GM12878 (cell line): ENCODE measurements at regions not wholly inside any gene's neighbourhood (a gene's known extent, or its start where the extent isn't known, plus 50 kb on each side); places are given as distances from the start of the nearest gene placed in this dataset.
A peak's percentile ranks its signal among the peaks of the same experiment; 100 is the strongest.

Experiments
- ATAC-seq: fragments of 200-7000 bp; cut with Tn5 transposase; 3 replicates; pipeline ENCODE4 v1.9.1; 2020; ENCODE audit warnings: mild to moderate bottlenecking, moderate library complexity
- BruUV-seq: library from RNA; stranded (reverse); fragments of 400-500 nt; replicated peaks from 2 replicates; lab custom pipeline; 2021; lab: Mats Ljungman, UMichigan
- CTCF ChIA-PET: fragments of 300-600 bp; sonication (Branson Sonifier 250); formaldehyde crosslinking; extraction: SDS; loops from one replicate; lab custom pipeline; 2021; ENCODE audit warnings: inconsistent platforms; lab: Yijun Ruan, JAX
- POLR2A ChIA-PET: fragments of 350-600 bp; formaldehyde crosslinking; extraction: SDS; loops from one replicate; lab custom pipeline; 2021; ENCODE audit warnings: inconsistent platforms; lab: Charles Lee
- RAD21 ChIA-PET: fragments of 300-600 bp; sonication (Branson Sonifier 250); formaldehyde crosslinking; loops from one replicate; lab custom pipeline; 2023; ENCODE audit warnings: antibody characterized with exemption; ENCODE audit not compliant: unreplicated experiment; lab: Charles Lee
- SMC1A ChIA-PET: fragments of 300-600 bp; sonication (Branson Sonifier 250); formaldehyde crosslinking; loops from one replicate; lab custom pipeline; 2023; ENCODE audit not compliant: unreplicated experiment, uncharacterized antibody; lab: Charles Lee
- DNase-seq: peaks from one replicate; pipeline ENCODE4 v3.0.0-alpha.2; 2011; ENCODE audit warnings: low read depth, low spot score
- FAIRE-seq: peaks from 3 replicates; lab custom pipeline; 2011; peaks lifted over from hg19 to GRCh38; lab: Jason Lieb, UNC
- H2AFZ ChIP-seq: 2 replicates; pipeline ENCODE4 v1.6.0; 2011; ENCODE audit warnings: low read depth, low read length, control low read depth; ENCODE audit not compliant: control insufficient read depth
- H3K27ac ChIP-seq: 2 replicates; pipeline ENCODE4 v1.5.1; 2011; ENCODE audit warnings: control low read depth; ENCODE audit not compliant: control insufficient read depth, insufficient read depth
- H3K27me3 ChIP-seq, 2 experiments: replicated peaks in 1 of 2; 2 replicates each; pipeline versions ENCODE4 v1.6.0 to v1.6.1; 2011; ENCODE audit warnings: low read length in 1 of 2; ENCODE audit not compliant: control insufficient read depth in 2 of 2, insufficient read depth in 2 of 2
- H3K36me3 ChIP-seq, 2 experiments: 2 replicates each; pipeline ENCODE4 v1.5.1; 2011; ENCODE audit warnings: low read length in 1 of 2; ENCODE audit not compliant: control insufficient read depth in 2 of 2, insufficient read depth in 2 of 2
- H3K4me1 ChIP-seq: 2 replicates; pipeline ENCODE4 v1.6.1; 2011; ENCODE audit warnings: mild to moderate bottlenecking, low read length, moderate library complexity, mixed read lengths; ENCODE audit not compliant: control insufficient read depth, insufficient read depth
- H3K4me2 ChIP-seq: 2 replicates; pipeline ENCODE4 v1.6.0; 2011; ENCODE audit warnings: control low read depth; ENCODE audit not compliant: control insufficient read depth, insufficient read depth
- H3K4me3 ChIP-seq: fragments of 200-600 bp; sonication (generic); 2 replicates; pipeline ENCODE4 v1.5.1; 2016
- H3K79me2 ChIP-seq: 2 replicates; pipeline ENCODE4 v1.6.0; 2011; ENCODE audit warnings: low read length; ENCODE audit not compliant: control insufficient read depth, insufficient read depth
- H3K9ac ChIP-seq: 2 replicates; pipeline ENCODE4 v1.8.0; 2011; ENCODE audit warnings: low read length, control low read depth, mixed read lengths; ENCODE audit not compliant: control insufficient read depth, insufficient read depth
- H3K9me3 ChIP-seq: replicated peaks from 3 replicates; pipeline ENCODE4 v1.5.1; 2011; ENCODE audit warnings: mild to moderate bottlenecking, low read length; ENCODE audit not compliant: control insufficient read depth, insufficient read depth
- H4K20me1 ChIP-seq: 2 replicates; pipeline ENCODE4 v1.6.0; 2011; ENCODE audit not compliant: control insufficient read depth, insufficient read depth
- BACH1 ChIP-seq: fragments of 450-650 bp; IDR thresholded peaks from 2 replicates; pipeline ENCODE4 v1.6.1; 2017; ENCODE audit warnings: mild to moderate bottlenecking, borderline replicate concordance
- CHD2 ChIP-seq: IDR thresholded peaks from 2 replicates; pipeline ENCODE4 v1.6.1; 2011; ENCODE audit warnings: low read depth, low read length, improper control_type of control experiment, borderline replicate concordance
- DPF2 ChIP-seq: fragments of 450-650 bp; IDR thresholded peaks from 2 replicates; pipeline ENCODE4 v1.6.1; 2017; ENCODE audit warnings: mild to moderate bottlenecking
- E2F8 ChIP-seq: fragments of 450-650 bp; IDR thresholded peaks from 2 replicates; pipeline ENCODE4 v1.6.1; 2018; ENCODE audit warnings: mild to moderate bottlenecking, low read depth, moderate library complexity; ENCODE audit not compliant: partially characterized antibody
- HDAC2 ChIP-seq: fragments of 200-600 bp; sonication (generic); IDR thresholded peaks from 2 replicates; pipeline ENCODE4 v1.6.1; 2017
- IRF5 ChIP-seq: fragments of 450-650 bp; IDR thresholded peaks from 2 replicates; pipeline ENCODE4 v1.6.1; 2017; ENCODE audit warnings: borderline replicate concordance
- KLF5 ChIP-seq: fragments of 450-650 bp; IDR thresholded peaks from 2 replicates; pipeline ENCODE4 v1.6.1; 2014; ENCODE audit warnings: mild to moderate bottlenecking; ENCODE audit not compliant: partially characterized antibody
- MTA2 ChIP-seq: fragments of 450-650 bp; IDR thresholded peaks from 2 replicates; pipeline ENCODE4 v1.6.1; 2016; ENCODE audit warnings: low read depth, mild to moderate bottlenecking, moderate library complexity
- MTA3 ChIP-seq: IDR thresholded peaks from 2 replicates; pipeline ENCODE4 v1.6.1; 2012; ENCODE audit warnings: low read length, inconsistent platforms, borderline replicate concordance
- NFYA ChIP-seq: IDR thresholded peaks from 2 replicates; pipeline ENCODE4 v1.6.1; 2011; ENCODE audit warnings: low read depth, mild to moderate bottlenecking, low read length, improper control_type of control experiment, borderline replicate concordance
- PAX5 ChIP-seq: IDR thresholded peaks from 2 replicates; pipeline ENCODE4 v1.6.1; 2011; ENCODE audit warnings: low read depth, low read length, borderline replicate concordance
- SMARCA5 ChIP-seq: fragments of 450-650 bp; IDR thresholded peaks from 2 replicates; pipeline ENCODE4 v1.6.1; 2017; ENCODE audit warnings: mild to moderate bottlenecking
- TAF1 ChIP-seq: IDR thresholded peaks from 2 replicates; pipeline ENCODE4 v1.6.1; 2011; ENCODE audit warnings: mild to moderate bottlenecking, low read depth, low read length, borderline replicate concordance
- ZBED1 ChIP-seq: IDR thresholded peaks from 2 replicates; pipeline ENCODE4 v1.6.1; 2016; ENCODE audit warnings: borderline replicate concordance
- ZNF217 ChIP-seq: fragments of 450-650 bp; IDR thresholded peaks from 2 replicates; pipeline ENCODE4 v1.6.1; 2017; ENCODE audit warnings: antibody characterized with exemption, mild to moderate bottlenecking
- WGBS: methylation state at CpG from one replicate; pipeline ENCODE4 v1.1.6; 2016; ENCODE audit warnings: low lambda C conversion rate; ENCODE audit not compliant: insufficient replicate concordance, insufficient coverage; ENCODE audit errors: missing lambda C conversion rate; 5-methylcytosine and 5-hydroxymethylcytosine counted together
- in situ Hi-C: fragments of 300-500 bp; cut with MboI; formaldehyde crosslinking; loops from 9 replicates; pipeline ENCODE4 v1.14.3; 2018; ENCODE audit warnings: mixed read lengths
- intact Hi-C: fragments of 100-400 bp; cut with micrococcal nuclease; formaldehyde crosslinking; loops from one replicate; pipeline ENCODE4 v1.14.2; 2022; ENCODE audit not compliant: unreplicated experiment

GRCh38 chr2:65658266-65658665 lies 225.9 kb upstream of the SPRED2 start:
- ATAC-seq, result no peak
- no peak for TF ChIP-seq HDAC2
- no peak for TF ChIP-seq TAF1
- TF ChIP-seq SMARCA5, result no peak
- TF ChIP-seq MTA3, result no peak
- TF ChIP-seq, all 136 proteins: peak for 0
- no peak overlapping the region for H3K4me3 ChIP-seq
- H3K27ac ChIP-seq, result no peak overlapping the region
- WGBS, result 8% methylated on average over 3 of the region's 3 CpGs
- no peak overlapping the region for H3K4me2 ChIP-seq
- no TSS peak for BruUV-seq
- no peaks in the 10 kb centered on the region for H3K9me3 ChIP-seq
- H3K4me1 ChIP-seq, result 0 out of 2 replicates have a peak, but pooled peaks cover 2% of the 10 kb centered on the region
- in situ Hi-C loops, result no loop called here
- SMC1A ChIA-PET, result no interaction called here
- H4K20me1 ChIP-seq, result no peaks in the 10 kb centered on the region
- intact Hi-C loops, result no loop called here
- H3K36me3 ChIP-seq, result no peaks in the 10 kb centered on the region
- POLR2A ChIA-PET, result no interaction called here
- H3K27me3 ChIP-seq, result no peaks in the 10 kb centered on the region; a peak in 1 of 4 replicates
- no peak for FAIRE-seq
- no peak for DNase-seq
- H3K9ac ChIP-seq, result no peak overlapping the region
- no peaks in the 10 kb centered on the region for H3K79me2 ChIP-seq
- RAD21 ChIA-PET, result no interaction called here
- CTCF ChIA-PET, result no interaction called here
- peak overlapping the region; percentile 59 for H2AFZ ChIP-seq

GRCh38 chr2:65656160-65656718 lies 223.8 kb upstream of the SPRED2 start:
- Histone ChIP-seq H2AFZ (no peak overlapping the region), H3K4me3 (no peak overlapping the region), H3K36me3 (no peaks in the 10 kb centered on the region), H3K27ac (no peak overlapping the region), H3K4me1 (0 out of 2 replicates have a peak, but pooled peaks cover 2% of the 10 kb centered on the region), H3K27me3 (no peaks in the 10 kb centered on the region; a peak in 1 of 4 replicates), H4K20me1 (no peaks in the 10 kb centered on the region), H3K79me2 (no peaks in the 10 kb centered on the region), H3K4me2 (no peak overlapping the region), H3K9ac (no peak overlapping the region), H3K9me3 (no peaks in the 10 kb centered on the region)
- POLR2A ChIA-PET, result interaction anchor here (0.5 kb wide), 1 partner anchor 15 kb away, joined by 4 read pairs; no protein-coding TSS in a partner anchor
- ATAC-seq (no peak), DNase-seq (no peak), FAIRE-seq (no peak)
- RAD21 ChIA-PET, result no interaction called here
- no TSS peak for BruUV-seq
- WGBS, result 24% methylated on average over 4 of the region's 4 CpGs
- in situ Hi-C loops, result no loop called here
- SMC1A ChIA-PET, result interaction anchor here (0.6 kb wide), 2 partner anchors 18 to 1359 kb away, joined by 3 read pairs; no protein-coding TSS in a partner anchor
- CTCF ChIA-PET, result interaction anchor here (1.0 kb wide), 1 partner anchor 16 kb away, joined by 4 read pairs; no protein-coding TSS in a partner anchor
- intact Hi-C loops, result no loop called here
- no peak for TF ChIP-seq PAX5
- TF ChIP-seq CHD2, result no peak
- no peak for TF ChIP-seq NFYA
- TF ChIP-seq BACH1, result no peak
- TF ChIP-seq DPF2, result no peak
- TF ChIP-seq ZNF217, result no peak
- no peak for TF ChIP-seq KLF5
- TF ChIP-seq E2F8, result no peak
- no peak for TF ChIP-seq MTA2
- no peak for TF ChIP-seq IRF5
- no peak for TF ChIP-seq ZBED1
